GM13976 (cell line): ENCODE measurements at regions not wholly inside any gene's neighbourhood (a gene's known extent, or its start where the extent isn't known, plus 50 kb on each side); places are given as distances from the start of the nearest gene placed in this dataset.

ENCODE experiments used
- DNase-seq: peaks from one replicate; pipeline ENCODE4 v3.0.0; 2012; ENCODE audit warnings: low spot score
- in situ Hi-C: fragments of 300-500 bp; cut with MboI; formaldehyde crosslinking; loops from one replicate; pipeline ENCODE4 v1.12.0; 2022; ENCODE audit warnings: low sequenced_read_pairs, mixed read lengths, inconsistent platforms; ENCODE audit not compliant: unreplicated experiment
- TF ChIP-seq, protein P1 (sequence below): IDR thresholded peaks from 2 replicates; pipeline ENCODE4 v1.5.1; 2012; ENCODE audit warnings: borderline replicate concordance, mild to moderate bottlenecking; ENCODE audit not compliant: insufficient read depth; ENCODE audit errors: extremely low read depth, missing control alignments, control extremely low read depth

DNA sequence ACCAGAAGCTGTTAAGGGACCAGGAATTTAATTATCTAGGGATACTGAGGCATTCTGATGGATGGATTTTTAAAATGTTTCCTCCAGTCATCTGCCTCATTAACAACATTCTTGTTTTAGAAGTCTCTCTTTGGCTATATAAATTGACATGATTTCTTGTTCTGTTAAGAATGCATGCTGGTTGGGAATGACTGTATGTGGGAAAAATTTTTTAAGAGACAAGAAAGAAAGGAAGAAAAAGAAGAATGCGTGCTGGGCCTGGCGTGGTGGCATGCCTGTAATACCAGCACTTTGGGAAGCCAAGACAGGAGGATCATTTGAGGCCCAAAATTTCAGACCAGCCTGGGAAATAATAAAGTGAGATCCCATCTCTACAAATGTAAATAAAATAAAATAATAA is 203.6 kb downstream of the GJA1 start:
- TF ChIP-seq, protein P1, sequence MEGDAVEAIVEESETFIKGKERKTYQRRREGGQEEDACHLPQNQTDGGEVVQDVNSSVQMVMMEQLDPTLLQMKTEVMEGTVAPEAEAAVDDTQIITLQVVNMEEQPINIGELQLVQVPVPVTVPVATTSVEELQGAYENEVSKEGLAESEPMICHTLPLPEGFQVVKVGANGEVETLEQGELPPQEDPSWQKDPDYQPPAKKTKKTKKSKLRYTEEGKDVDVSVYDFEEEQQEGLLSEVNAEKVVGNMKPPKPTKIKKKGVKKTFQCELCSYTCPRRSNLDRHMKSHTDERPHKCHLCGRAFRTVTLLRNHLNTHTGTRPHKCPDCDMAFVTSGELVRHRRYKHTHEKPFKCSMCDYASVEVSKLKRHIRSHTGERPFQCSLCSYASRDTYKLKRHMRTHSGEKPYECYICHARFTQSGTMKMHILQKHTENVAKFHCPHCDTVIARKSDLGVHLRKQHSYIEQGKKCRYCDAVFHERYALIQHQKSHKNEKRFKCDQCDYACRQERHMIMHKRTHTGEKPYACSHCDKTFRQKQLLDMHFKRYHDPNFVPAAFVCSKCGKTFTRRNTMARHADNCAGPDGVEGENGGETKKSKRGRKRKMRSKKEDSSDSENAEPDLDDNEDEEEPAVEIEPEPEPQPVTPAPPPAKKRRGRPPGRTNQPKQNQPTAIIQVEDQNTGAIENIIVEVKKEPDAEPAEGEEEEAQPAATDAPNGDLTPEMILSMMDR, result no peak
- in situ Hi-C loops, result no loop called here
- no peak for DNase-seq

DNA sequence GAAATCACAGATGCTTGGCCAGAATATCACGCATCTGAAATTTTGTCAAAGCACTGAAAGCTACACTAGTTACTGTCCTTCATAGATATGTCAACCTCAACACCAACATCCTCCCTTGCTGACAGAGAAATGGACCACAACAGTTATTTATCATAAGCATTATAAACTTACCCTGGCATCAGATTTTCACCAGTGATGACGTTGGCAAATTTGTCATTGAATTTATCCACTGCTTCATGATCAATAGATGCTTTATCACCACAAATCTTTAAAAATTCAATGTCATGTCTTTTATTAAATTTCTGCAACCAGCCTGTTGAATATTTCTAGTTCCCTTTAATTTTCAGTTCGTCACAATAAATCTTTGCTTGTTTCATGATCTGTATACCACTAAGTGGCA is 205.7 kb downstream of the GJA1 start:
- no peak for DNase-seq
- in situ Hi-C loops, result no loop called here
- TF ChIP-seq, protein P1, result no peak

DNA sequence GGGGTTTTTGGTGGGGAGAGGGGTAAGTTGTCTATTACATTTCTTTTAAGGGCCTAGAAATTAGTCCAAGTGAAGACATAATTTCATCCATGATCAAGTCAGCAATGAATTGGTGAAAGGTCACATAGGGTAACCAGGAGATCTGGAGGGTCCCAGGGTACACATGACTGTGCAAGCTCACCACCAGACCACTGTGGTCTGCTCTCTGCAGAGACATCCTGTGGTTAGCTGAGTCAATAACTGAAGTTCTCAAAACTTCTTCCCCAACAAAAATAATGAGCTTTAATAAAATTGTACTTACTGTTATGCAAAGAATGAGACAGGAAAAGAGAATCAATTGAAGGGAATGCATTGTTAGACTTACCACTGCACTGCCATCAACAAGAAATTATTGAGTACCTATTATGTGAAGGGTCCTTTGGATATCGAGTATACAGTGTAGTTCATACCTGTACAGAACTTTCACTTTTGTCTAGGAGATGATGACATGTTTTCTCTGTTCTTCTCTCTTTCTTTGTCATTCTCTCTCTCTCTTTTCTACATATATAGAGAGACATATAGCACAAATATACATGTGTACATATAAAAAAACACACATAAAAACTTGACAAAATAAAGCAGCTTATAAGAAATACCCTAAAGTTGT is 209.8 kb downstream of the GJA1 start:
- no peak for DNase-seq
- in situ Hi-C loops, result no loop called here

DNA sequence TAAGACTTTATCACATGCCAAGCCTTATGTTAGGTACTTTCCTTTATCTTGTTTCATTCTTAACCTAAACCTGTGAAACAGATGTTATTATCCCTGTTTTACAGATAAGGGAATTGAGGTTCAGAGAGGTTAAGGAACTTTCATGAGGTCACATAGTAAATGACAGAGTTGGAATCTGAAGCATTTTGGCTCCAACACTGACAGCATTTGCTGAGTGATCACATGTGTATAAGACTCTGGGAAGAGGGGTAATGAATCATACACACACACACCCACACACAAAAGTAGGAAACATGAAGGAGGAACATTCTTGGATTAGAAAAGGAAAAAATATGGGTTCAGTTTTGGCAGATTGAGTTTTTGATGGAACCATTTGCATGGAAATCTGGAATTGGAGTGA is 212.5 kb downstream of the GJA1 start:
- in situ Hi-C loops, result no loop called here
- TF ChIP-seq, protein P1, result no peak

More for the DNA sequence above, 209.8 kb downstream of the GJA1 start:
- TF ChIP-seq, protein P1, result no peak

DNA sequence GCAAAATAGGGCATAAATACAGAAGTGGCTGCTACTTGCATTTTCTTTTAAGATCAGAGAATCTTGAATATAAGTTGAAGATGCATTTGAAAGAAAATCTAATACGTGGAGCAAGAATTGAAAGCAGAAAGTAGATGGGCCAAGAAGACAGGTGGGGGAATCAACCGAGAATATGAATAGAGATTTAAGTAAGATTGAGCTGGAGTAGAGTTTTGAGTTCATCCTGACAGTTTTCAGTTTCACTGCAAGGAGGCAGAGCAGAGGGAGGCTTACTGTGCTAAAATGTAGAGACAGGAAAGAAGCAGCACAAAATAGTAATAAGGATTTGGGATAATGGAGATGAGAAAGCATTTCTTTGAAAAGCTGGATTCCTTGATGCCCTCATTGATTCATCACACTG is 214.5 kb downstream of the GJA1 start:
- no peak for DNase-seq
- in situ Hi-C loops, result no loop called here
- TF ChIP-seq, protein P1, result no peak

More for the DNA sequence above, 212.5 kb downstream of the GJA1 start:
- DNase-seq, result no peak

DNA sequence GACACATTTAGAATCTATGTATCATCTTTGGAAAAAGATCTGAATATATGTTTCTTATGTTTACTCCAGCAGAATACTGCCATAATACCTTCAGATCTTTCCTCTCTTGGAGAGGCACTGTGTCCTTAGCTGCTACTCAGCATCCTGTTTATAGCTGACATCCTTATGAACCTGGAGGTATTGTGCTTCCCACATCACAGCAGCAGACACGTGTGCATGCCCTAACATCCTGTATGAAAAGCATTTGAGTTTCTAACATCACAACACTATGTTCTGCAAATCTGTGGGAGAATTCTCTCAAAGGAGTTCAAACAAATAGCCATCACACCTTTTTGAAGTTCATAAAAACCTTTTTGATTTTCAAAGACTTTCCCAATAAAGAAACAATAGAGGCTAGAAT is 216.0 kb downstream of the GJA1 start:
- TF ChIP-seq, protein P1, result no peak
- DNase-seq, result no peak
- in situ Hi-C loops, result no loop called here
